ENCODE measurements at regions not wholly inside any gene's neighbourhood (a gene's known extent, or its start where the extent isn't known, plus 50 kb on each side); places are given as distances from the start of the nearest gene placed in this dataset.

GRCh38 chr11:23688411-23688810 lies 808.4 kb upstream of the LUZP2 start:
- DNase-seq, result no peak

GRCh38 chr11:23688835-23689234 lies 808.0 kb upstream of the LUZP2 start:
- DNase-seq, result peak in 1 of 2 donors; percentile 1

GRCh38 chr11:23696688-23697415 lies 800.0 kb upstream of the LUZP2 start:
- DNase-seq, result no peak

GRCh38 chr11:23704183-23704582 lies 792.7 kb upstream of the LUZP2 start:
- no peak for DNase-seq

- DNase-seq, result no peak
Observed at GRCh38 chr11:23711981-23712380, 784.9 kb upstream of the LUZP2 start.

- no peak for DNase-seq
Observed at GRCh38 chr11:23719016-23719415, 777.8 kb upstream of the LUZP2 start.

GRCh38 chr11:23723861-23724260 lies 773.0 kb upstream of the LUZP2 start:
- no peak for DNase-seq

- no peak for DNase-seq
Observed at GRCh38 chr11:23725752-23726151, 771.1 kb upstream of the LUZP2 start.

GRCh38 chr11:23727387-23727786 lies 769.5 kb upstream of the LUZP2 start:
- no peak for DNase-seq

- no peak for DNase-seq
Observed at GRCh38 chr11:23727794-23728193, 769.1 kb upstream of the LUZP2 start.

GRCh38 chr11:23729088-23729487 lies 767.8 kb upstream of the LUZP2 start:
- no peak for DNase-seq

- DNase-seq, result no peak
Observed at GRCh38 chr11:23730307-23730998, 766.4 kb upstream of the LUZP2 start.

GRCh38 chr11:23732026-23732425 lies 764.8 kb upstream of the LUZP2 start:
- DNase-seq, result no peak

GRCh38 chr11:23746896-23747295 lies 750.0 kb upstream of the LUZP2 start:
- no peak for DNase-seq

- DNase-seq, result no peak
Observed at GRCh38 chr11:23749762-23750430, 747.0 kb upstream of the LUZP2 start.

- no peak for DNase-seq
Observed at GRCh38 chr11:23751280-23751679, 745.6 kb upstream of the LUZP2 start.

- no peak for DNase-seq
Observed at GRCh38 chr11:23755076-23755475, 741.8 kb upstream of the LUZP2 start.

- no peak for DNase-seq
Observed at GRCh38 chr11:23755769-23756168, 741.1 kb upstream of the LUZP2 start.

GRCh38 chr11:23759489-23759888 lies 737.4 kb upstream of the LUZP2 start:
- DNase-seq, result no peak

GRCh38 chr11:23764286-23764685 lies 732.6 kb upstream of the LUZP2 start:
- DNase-seq, result no peak

- no peak for DNase-seq
Observed at GRCh38 chr11:23765682-23766252, 731.1 kb upstream of the LUZP2 start.

GRCh38 chr11:23767576-23767975 lies 729.3 kb upstream of the LUZP2 start:
- no peak for DNase-seq

- no peak for DNase-seq
Observed at GRCh38 chr11:23769214-23769613, 727.6 kb upstream of the LUZP2 start.

GRCh38 chr11:23772081-23772480 lies 724.8 kb upstream of the LUZP2 start:
- no peak for DNase-seq

Measured in CD4-positive, alpha-beta T cell treated with Interleukin-1 beta for 1 hour (primary cell).